GM23338 (cell line): ENCODE measurements at regions not wholly inside any gene's neighbourhood (a gene's known extent, or its start where the extent isn't known, plus 50 kb on each side); places are given as distances from the start of the nearest gene placed in this dataset.

Experiments
- CREB1 ChIP-seq: fragments of 250-450 bp; sonication (Bioruptor Pico); IDR thresholded peaks from 2 replicates; pipeline ENCODE4 v1.5.0; 2020; ENCODE audit warnings: low read depth, mild to moderate bottlenecking, moderate library complexity
- CTCF ChIP-seq, 2 experiments: fragments of 200-600 bp in 1 of 2; sonication (generic) in 1 of 2; conservative IDR thresholded peaks; 2 replicates each; pipeline versions ENCODE4 v1.5.1 to v1.6.1; 2016 to 2017; ENCODE audit warnings: antibody characterized with exemption in 2 of 2, low read depth in 2 of 2, mild to moderate bottlenecking in 2 of 2, moderate library complexity in 1 of 2
- ETS1 ChIP-seq: IDR thresholded peaks from 2 replicates; pipeline ENCODE4 v1.6.1; 2016; ENCODE audit warnings: antibody characterized with exemption
- EZH2 ChIP-seq: fragments of 200-600 bp; sonication (generic); IDR thresholded peaks from one replicate; pipeline ENCODE4 v1.8.0; 2017; ENCODE audit warnings: antibody characterized with exemption, mild to moderate bottlenecking, low read depth; ENCODE audit not compliant: unreplicated experiment
- EZH2phosphoT487 ChIP-seq: fragments of 200-600 bp; sonication (generic); IDR thresholded peaks from one replicate; pipeline ENCODE4 v1.8.1; 2018; ENCODE audit warnings: antibody characterized with exemption; ENCODE audit not compliant: unreplicated experiment
- JUNB ChIP-seq: IDR thresholded peaks from one replicate; pipeline ENCODE4 v1.6.1; 2016; ENCODE audit warnings: antibody characterized with exemption; ENCODE audit not compliant: unreplicated experiment
- NANOG ChIP-seq: IDR thresholded peaks from 2 replicates; pipeline ENCODE4 v1.6.1; 2016; ENCODE audit warnings: antibody characterized with exemption, borderline replicate concordance
- POLR2AphosphoS5 ChIP-seq: IDR thresholded peaks from 2 replicates; pipeline ENCODE4 v1.6.1; 2016; ENCODE audit warnings: antibody characterized with exemption, low read depth
- REST ChIP-seq: IDR thresholded peaks from one replicate; pipeline ENCODE4 v1.6.1; 2018; ENCODE audit warnings: antibody characterized with exemption; ENCODE audit not compliant: unreplicated experiment
- STAT1 ChIP-seq: IDR thresholded peaks from one replicate; pipeline ENCODE4 v1.6.1; 2016; ENCODE audit warnings: antibody characterized with exemption; ENCODE audit not compliant: unreplicated experiment
- ZNF114 ChIP-seq: fragments of 250-450 bp; sonication (Bioruptor Pico); IDR thresholded peaks from 2 replicates; pipeline ENCODE4 v1.5.0; 2020; ENCODE audit warnings: mild to moderate bottlenecking, moderate library complexity
- ZNF331 ChIP-seq: fragments of 250-450 bp; sonication (Bioruptor Pico); IDR thresholded peaks from 2 replicates; pipeline ENCODE4 v1.5.0; 2020; ENCODE audit warnings: low read depth, mild to moderate bottlenecking, moderate library complexity

GRCh38 chr1:4596486-4596885, 57.9 kb upstream of the AJAP1 start:
- TF ChIP-seq CTCF (conservative IDR thresholded peaks at IDR 0.05; ENCODE audit: low read depth in 2 of 2) (no peak), REST (no peak), POLR2AphosphoS5 (no peak), CREB1 (no peak), NANOG (no peak), JUNB (no peak), ZNF114 (no peak), EZH2 (no peak), STAT1 (no peak), ZNF331 (no peak), EZH2phosphoT487 (no peak), ETS1 (no peak)
